Inflammatory macrophage treated with lipopolysaccharide for 1 hour (primary cell): ENCODE measurements at regions not wholly inside any gene's neighbourhood (a gene's known extent, or its start where the extent isn't known, plus 50 kb on each side); places are given as distances from the start of the nearest gene placed in this dataset.

Experiments used
- DNase-seq, 2 donors: peaks; one replicate each; pipeline ENCODE4 v3.0.0-alpha.2; 2020 to 2022

DNA sequence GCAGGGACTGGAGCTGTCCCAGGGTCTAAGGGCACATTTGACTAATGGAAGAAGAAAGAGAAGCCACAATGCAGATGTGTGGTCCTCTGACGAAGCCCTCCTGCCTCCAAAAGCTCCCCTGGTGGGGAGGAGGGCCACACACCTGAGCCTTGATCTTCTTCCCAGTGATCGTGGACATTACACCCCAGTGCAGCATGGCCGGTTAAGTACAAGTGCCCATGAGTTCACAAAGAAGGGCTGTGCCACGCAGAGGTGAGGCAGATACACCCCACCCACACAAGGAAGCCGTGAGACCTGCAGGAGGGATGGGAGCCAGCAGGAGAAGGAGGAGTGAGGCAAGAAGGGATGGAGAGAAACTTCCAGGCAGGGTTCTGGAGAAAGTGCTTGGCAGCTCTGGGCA is 199.0 kb upstream of the MVB12B start:
- DNase-seq: no peak

DNA sequence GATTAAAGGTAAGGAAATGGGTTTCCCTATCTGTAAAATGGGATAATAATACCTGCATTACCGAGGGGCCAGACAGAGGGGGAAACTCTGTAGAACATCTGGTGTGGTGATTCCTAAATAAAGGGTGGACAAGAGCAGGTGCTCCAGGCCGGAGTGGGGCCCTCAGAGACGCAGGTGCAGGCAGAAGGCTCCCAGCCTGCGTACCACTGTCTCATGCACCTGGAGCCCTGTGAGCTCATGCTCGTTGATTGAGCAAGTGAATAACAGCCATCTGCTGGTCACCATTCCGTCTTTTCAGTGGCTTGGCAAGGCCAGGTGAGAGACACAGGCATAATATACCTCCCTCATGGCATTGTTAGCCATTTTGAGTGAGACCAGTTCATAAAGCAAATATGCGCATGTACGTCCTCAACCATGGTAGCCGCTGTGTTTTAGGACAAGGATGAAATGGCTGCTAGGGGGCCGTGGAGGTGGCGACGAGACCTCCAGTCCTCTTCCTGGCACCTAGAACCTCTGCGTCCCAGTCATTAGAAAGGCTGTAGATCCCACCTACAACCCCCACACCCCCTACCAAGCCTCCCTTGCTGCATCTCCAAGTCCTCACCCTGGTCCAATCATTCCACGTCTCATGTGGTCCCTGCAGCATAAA is 198.0 kb upstream of the MVB12B start:
- no peak for DNase-seq

DNA sequence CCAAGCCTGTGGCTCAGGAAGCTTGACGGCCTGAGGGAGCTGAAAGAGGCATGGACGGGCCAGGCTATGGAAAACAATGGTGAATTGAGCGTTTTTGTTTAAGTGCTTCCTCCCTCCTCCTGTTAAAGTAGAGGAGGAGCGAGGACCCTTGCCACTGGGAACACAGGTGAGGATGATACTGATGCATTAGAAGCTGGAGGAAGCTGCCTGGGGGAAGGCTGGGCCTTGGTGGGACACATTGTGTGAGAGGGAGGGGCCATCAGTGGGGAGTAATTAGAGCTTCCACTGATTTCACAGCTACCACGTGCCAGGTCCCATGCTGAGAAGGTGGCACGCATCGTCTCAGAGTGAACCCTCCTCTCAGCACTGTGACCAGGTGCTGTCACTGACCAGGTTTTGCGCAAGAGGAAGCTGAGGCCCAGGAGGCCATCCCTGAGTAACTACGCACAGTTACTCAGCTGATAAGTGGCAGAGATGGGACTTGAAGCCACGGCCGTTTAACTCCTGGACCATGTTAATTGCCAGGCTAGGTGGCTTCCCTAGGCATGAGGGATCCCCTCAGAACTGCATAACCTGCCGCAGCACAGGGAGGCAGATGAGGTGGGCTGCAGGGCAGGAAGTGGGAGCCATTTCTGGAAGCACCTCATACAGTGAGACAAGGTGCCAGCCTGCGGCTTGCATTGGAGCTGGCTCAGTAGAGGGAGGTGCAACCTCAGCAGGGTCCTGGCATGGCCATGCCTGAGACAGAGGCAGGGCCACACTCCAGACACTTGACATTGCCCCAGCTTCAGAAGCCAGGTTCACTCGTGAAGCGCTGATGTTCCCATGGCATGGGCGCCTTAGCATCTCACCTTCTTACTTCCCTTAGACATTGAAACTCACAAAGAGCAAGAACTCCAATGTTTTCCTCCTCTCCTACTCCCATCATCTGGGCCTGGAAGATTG is 195.3 kb upstream of the MVB12B start:
- DNase-seq: no peak

DNA sequence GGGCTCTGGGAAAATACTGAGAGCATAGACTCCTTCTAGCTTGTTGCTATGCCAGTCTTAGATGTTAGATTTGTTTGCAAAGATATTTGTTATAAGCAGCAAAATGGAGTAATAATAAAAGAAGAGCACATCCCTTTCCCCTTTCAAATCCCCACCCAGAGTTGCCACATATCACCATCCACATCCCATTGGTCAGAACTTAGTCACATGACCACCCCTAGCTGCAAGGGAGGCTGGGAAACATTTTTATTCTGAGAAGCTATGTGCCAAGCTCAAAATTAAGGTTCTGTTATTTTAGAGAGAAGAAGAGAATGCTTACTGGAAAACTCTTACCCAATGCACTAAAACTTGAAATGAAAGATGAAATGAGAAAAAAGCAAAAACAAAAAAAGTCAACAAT is 193.9 kb upstream of the MVB12B start:
- DNase-seq: no peak

DNA sequence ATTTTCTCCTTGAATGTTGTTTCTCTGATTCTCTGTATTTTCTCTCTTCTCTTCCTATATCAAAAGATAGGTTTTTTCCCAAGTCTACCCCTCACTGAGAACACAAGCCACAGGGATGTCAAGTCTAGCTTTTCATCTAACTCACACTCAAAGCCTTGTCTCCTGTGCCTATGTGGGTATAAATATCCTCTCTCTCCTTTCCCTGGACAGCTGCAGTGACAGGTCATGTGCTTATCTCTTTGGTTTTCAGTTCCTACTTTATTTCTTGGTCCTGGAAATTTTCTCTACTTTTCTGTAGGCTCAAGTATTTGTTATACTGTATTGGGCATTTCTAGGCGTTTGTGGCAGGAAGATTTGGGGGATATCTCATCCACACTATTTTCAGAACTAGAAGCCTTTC is 182.4 kb upstream of the MVB12B start:
- DNase-seq: no peak

DNA sequence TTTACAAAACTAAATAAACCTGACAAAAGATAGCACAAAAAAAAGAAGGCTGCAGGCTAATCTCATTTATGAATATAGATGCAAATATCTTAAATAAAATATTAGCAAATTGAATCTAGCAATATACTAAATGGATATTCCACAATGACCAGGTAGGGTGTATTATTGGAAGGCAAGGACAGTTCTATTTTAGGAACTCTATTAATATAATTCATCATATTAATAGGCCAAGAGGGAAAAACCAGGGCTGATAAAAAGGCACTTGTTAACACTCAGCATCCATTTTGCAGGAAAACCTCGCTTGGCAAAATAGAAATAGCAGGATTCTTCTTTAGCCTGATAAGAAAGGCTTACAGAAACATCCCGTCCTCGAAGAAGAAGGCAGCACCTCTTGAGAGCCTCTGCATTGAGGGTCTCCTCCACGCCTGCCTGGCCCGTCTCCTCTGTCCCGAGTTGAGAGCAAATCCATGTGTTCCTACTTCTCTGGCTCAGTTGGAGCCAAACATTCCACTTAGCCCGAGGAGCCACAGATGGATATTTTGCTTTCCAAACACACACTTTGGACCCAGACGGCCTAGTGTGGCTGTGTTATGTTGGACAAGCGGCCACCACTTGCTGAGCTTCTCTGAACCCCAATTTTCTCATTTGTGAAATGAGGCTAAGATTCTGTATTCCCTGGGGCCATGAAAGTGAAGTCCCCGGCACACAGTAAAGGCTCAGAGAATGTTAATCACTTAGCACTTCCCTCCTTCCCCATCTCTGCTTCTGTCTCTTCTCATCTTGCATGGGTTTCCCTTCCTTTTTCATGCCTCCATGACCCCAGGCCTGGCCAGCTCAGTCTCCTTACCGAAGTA is 181.8 kb upstream of the MVB12B start:
- DNase-seq: no peak

DNA sequence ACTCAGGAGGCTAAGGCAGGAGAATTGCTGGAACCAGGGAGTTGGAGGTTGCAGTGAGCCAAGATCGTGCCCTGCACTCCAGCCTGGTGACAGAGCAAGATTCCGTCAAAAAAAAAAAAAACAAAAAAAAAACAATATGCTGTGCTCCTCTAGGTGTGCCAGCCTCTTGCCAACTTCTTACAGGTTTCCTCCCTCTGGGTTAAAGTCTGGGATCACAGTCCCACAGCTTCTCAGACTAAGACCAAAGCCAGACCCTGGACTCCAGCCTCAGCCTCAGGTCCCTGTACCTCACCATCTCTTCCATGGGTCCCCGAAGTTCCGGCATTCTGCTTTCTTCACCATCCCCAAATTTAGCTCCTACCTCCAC is 180.8 kb upstream of the MVB12B start:
- DNase-seq: no peak

DNA sequence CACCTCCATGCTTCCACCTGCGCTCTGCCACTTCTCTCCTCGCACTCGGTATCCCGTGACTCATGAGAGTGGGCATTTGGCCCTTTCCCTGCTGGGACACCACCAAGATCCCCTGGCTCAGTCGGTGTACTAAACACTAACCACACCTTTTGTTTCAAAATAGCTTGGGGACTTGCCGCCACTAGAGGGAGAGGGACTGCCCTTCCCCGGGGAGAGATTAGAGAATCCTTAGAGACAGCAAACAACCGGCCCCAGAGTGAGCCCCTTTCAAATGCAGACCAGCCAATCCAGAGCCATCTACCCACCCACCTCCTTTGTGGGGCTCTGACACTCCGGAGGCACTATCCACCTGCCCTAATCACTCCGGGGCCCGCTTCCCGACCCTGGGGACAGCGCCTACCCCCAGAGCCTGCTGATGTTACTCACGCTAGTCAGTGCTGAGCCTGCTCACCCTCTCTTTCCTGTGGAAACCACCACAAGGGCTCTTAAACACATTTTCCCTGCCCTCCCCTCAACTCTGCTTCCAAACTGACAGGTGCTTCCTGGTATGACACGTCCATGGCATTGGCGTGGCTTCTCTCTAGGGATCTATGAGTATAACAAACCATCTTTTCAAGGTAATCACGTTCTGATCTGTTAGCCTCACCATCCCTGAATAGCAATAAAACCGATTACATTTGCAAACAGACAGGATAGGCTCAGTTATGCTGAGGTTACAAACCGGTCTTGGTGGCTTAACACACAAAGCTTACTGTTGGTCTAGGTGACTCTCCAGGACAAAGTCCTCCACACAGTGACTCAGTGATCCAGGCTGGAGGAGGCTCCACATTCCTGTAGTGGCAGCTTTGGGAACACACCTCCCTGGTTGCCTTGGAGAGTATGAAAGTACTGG is 180.1 kb upstream of the MVB12B start:
- DNase-seq: no peak

DNA sequence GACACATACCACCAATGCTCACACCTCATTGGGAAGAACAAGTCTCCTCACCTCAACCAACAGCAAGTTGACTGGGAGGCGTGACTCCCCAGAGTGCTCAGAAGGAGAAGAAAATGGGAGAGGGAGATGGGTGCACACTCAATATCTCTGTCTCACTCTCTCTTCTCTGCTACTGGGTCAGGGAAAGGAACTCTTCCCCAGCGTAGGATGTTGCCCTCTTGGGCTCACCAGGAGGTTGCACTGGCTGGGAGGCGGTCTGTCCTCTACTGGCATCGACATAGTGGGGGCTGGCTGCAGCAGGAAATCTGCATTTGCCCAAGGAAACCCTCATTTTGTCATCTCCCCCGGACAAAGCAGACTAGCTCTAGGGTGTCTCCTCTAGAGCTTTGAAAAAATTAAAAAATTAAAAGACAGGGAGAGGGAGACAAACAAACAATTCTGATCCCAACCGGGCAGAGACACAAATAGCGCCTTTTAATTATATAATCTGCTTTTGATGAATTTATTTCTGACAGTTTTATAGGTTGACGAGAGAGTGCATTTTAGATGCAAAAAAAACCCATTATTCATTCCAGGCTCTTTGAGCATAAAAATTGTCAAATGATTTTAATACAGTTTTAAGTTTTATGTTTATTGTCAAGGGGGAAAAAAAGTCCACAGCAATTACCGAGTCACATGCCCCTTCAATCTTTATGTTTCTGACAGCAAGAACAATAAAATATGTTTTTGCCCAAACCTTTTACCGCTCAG is 179.3 kb upstream of the MVB12B start:
- DNase-seq: no peak

DNA sequence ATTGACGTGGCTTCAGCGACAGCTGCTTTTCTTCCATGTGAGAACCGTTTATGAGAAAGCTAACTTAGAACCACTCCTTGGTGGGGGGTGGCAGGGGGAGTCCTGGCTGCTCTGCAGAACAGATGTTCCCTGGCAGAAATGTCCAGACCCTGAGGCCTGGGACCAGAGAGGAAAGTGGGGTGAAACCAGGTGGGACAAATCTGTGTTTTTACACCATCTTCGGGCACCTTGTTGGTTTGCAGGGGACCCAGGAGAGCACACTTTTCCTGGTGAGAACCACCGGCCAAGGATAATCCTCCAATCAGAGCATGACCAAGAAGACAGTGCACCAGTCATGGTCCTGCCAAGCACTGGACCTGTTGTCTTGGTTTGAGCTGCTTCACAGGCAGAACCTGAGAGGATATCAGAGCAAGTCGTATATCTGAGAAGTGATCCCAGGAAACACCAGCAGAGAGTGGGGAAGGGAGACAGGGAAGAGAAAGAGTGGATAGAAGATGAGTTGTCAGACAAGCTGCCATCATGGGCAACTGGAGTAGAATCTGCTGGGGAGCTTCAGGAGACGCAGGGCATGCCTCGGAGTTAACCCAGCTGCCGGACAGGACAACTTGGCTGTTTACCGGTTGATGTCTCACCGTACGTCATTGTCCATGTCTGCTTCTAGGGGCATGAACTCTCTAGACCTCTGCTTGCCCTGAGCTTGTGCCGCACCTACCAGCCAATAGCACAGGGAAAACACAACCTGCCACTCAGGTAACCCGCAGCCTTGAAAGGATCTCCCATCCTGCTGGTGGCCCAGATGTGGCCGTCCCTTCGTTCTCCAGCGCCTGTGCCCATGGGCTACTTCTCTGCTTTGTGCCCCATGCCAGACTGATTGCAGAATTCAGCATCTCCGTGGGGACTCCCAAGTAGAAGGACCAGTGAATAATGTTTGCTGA is 178.4 kb upstream of the MVB12B start:
- DNase-seq: no peak

DNA sequence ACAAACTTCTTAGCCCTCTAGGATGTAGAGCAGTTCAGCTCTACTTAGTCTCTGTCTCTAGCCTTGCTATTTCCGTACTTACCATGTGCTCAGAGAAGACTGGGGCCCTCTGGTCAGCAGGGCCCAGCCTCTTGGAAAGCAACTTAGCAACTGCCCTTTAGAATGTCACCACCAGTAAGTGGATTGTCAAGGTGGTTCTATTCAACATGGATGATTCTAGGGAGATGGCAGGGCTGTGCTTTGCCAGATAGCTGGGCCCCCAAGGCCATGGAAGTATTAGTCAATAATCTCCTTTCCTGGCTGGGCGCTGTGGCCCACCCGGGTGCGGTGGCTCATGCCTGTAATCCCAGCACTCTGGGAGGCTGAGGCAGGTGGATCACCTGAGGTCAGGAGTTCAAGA is 177.6 kb upstream of the MVB12B start:
- DNase-seq: no peak

DNA sequence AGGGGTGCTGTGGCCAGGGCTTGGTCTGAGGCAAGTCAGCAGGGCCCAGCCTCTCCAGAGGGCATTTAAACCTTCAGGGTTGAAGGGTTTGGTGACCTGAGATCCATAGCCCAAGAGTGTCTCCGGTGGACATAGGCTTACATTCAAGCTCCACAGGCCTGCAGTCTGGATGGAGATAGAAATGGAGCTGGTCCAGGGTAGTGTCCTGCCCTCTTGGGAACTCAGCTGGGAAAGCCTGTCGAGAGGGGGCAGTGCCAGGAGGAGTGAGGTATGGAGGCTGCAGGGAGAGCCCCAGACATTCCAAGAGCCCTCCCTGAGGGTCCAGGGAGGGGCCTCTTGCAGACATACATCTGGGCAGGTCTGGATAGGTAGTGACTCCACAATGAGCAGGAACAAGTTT is 177.0 kb upstream of the MVB12B start:
- DNase-seq: no peak

DNA sequence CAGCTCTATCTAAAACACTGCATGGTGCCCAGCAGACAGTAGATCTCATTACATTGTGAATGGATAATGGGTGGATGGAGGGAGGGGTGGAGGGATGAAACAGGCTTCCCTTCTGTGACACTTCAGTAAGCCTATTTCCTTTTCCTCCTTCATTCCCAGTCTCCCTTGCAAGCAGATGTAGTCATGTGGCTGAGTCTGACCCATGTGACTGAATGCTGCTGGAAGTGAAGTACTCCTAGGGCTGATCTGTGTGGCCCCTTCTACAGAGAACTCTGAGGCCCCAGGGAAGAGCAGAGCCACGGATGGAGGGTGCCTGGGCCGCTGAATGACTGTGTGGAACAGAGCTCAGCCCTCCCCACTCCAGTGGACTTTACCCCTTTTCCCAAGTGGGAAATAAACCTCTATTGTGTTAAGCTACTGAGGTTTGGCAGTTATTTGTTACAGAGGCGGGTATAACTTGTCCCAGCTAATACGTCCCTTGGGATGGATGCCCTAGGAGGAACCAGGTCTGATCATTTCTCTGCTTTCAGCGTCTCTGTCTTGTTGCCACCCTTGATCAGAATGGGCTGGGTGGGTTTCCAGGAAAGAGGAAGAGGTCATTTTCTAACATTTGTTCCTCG is 176.1 kb upstream of the MVB12B start:
- no peak for DNase-seq

DNA sequence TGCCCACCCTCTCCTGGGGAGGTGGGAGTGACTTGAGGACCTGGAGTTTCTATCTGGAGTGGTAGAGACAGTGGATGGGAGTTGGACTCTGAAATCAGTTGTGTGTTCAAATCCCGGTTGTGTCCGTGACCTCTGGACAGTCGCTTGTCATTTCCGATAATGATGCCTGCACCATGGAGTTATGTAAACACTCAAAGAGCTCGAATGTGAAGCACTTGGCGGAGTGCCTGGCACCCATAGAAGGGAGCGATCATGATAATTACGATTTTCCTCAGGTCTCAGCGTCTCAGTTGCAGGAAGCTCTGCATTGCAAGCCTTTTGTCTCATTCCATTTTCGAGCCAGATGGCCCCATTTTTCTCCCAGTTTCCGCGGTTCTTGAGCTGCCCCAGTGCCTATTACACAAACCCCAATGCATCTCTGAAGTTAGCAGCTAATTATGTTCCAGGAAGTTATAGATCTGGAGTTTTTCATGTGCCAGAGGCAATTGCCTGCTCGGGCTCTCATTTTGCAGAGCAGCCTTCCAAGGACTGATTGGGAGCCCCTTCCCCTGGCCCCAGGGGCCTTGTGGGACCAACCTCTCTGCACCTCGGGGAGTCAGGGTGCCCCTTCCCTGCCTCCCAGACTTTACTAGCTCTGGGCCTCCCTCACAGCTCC is 175.5 kb upstream of the MVB12B start:
- no peak for DNase-seq

DNA sequence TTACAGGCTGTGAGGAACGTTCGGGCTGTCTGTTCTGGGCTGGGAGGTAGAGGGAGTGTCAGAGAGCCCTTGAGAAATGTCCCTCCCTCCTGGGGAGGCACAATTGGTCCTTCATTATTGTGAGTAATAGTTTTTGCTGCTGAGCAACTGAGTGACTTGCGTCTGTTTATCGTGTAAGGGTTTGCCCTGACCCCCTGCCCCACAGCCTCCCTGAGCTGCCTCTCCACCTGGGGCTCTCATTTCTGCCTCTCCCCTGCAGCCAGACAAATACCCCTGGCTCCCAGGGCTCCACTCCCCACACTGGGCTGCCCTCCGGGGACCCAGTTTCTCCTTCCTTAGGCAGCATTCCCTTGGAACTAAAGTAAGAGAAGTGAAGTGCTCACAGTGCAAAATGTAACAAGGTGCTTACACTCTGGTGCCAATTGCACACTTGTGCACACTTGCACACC is 174.9 kb upstream of the MVB12B start:
- no peak for DNase-seq

DNA sequence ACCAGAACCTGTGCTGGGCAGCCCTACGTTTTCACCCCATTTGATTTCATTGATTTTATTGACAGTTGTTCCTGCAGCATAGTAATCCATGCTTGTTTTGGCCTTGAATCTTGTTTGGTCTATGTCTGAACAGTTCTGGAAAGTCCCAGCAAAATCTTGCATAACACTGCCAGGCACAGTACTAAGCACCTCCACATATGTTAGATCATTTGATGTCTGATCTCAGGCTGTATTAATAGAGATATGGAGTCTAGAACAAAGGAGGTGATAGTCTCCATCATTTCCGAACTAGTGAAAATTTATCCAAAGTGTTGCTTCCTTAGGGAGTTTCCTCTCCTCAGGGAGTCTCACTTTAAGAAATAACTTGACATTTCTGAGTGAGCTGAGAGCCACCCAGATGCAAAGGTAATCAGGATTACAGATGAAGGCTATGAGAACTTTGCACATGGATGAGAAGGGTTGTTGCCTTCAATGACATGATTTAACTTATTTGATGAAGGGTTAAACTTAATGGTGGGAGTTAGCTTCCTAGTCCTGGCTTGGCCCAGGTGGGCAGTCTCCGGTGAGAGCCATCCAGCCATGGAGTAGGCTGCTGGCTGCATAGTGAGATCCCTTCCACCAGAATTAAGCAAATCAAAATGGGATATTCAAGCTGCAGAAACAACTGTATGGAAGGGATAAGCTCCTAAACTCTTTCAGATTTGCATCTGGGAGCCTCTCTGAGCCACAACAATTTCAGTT is 173.8 kb upstream of the MVB12B start:
- DNase-seq: no peak

DNA sequence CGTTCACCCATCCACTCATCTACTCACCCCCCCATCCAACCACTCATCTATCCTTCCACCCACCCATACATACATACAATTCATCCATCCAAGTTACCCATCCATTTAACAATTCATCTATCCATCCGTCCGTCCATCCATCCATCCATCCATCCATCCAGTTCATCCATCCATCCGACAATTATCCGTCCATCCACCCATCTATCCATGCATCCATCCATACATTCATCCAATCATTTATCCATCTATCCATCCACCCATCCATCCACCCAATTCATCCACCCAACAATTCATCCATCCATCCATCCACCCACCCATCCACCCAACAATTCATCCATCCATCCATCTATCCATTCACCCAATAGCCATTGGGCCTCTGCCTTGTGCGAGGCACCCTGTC is 173.2 kb upstream of the MVB12B start:
- DNase-seq: no peak

DNA sequence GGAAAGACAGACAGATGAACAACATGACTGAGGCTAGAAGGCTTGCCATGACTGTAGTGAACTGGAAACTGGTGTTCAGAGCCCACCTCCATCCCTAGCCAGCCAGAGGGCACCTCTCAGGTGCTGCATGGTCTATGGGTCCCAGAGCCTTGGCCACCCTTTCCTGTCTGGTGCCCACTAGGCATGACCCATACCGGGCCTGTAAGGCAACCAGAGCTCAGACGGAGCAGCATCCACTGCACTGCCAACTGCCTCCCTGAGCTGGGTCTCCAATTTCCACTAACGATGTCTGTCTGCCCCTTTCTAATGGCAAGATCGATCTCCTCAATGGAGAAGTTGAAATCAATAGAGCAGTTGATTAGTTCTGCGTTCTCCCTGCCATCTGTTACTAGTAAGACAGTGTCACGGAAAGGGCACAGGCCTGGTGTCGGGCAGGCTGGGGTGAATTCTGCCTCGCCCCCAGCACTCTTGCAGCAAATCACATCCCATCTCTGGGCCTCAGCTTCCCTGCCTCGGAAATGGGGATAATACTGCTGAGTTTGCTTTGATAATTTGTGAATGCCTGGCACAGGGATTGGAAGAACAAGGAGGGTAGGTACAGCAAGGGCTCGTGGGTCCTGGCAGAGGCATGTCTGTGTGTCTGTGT is 172.3 kb upstream of the MVB12B start:
- DNase-seq: no peak
